Omental fat pad (tissue), 3 donors: ENCODE measurements at regions not wholly inside any gene's neighbourhood (a gene's known extent, or its start where the extent isn't known, plus 50 kb on each side); places are given as distances from the start of the nearest gene placed in this dataset. TPM values are rescaled to one million over a fixed set of nuclear protein-coding genes. Genes with fewer than 3 reads are reported as not detected.
A peak's percentile ranks its signal among the peaks of the same experiment; 100 is the strongest.

ENCODE experiments used
- ATAC-seq: fragments of 150-250 bp; one replicate; pipeline ENCODE4 v1.9.1; 2016; ENCODE audit warnings: mild to moderate bottlenecking, moderate library complexity; ENCODE audit not compliant: low FRiP score
- DNase-seq: peaks from one replicate; pipeline ENCODE4 v3.0.0-alpha.2; 2019; ENCODE audit warnings: low spot score
- small RNA-seq: library from RNA; depleted of rRNA; stranded (forward); fragments of <200 nt; gene quantifications from one replicate; pipeline ENCODE3, GENCODE V24; 2016
- TF ChIP-seq, protein P1 (sequence below), 3 donors: fragments of 450-650 bp; IDR thresholded peaks; one replicate each; pipeline ENCODE4 v1.5.1; 2016 to 2017; ENCODE audit warnings: antibody characterized with exemption in 3 of 3, mild to moderate bottlenecking in 3 of 3, moderate library complexity in 2 of 3

DNA sequence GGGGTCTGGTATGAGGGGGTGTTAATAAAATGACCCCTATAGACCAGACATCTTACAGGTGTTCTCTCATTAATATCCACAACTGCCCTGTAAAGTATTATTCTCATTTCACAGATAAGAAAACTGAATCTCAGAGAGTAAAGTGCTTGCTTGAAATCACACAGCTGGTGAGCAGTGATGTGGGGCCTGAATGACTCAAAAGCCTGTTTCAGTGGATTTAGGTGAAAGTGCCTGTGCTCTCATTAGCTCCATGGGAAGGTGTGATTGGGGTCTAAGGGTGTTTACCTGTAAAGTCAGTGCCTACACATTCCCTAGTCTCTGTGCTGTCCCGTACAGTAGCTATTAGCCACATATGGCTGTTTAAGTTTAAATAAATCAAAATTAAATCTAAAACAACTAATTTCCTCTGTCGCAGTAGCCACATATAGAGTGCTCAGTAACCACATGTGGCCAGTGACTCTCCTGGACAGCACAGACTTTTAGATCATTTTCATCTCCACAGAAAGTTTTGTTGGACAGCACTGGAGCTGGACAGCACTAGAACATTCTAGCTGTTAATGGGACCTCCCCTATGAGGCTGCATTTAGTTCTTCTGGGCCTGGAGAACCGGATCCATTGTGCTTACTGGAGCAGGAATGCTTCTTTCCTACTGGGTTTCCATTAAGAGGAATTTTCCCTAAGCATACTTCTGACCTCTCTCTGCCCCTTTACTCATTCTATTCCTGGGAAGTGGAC, 52.5 kb upstream of the SEMA6A start:
- TF ChIP-seq, protein P1, sequence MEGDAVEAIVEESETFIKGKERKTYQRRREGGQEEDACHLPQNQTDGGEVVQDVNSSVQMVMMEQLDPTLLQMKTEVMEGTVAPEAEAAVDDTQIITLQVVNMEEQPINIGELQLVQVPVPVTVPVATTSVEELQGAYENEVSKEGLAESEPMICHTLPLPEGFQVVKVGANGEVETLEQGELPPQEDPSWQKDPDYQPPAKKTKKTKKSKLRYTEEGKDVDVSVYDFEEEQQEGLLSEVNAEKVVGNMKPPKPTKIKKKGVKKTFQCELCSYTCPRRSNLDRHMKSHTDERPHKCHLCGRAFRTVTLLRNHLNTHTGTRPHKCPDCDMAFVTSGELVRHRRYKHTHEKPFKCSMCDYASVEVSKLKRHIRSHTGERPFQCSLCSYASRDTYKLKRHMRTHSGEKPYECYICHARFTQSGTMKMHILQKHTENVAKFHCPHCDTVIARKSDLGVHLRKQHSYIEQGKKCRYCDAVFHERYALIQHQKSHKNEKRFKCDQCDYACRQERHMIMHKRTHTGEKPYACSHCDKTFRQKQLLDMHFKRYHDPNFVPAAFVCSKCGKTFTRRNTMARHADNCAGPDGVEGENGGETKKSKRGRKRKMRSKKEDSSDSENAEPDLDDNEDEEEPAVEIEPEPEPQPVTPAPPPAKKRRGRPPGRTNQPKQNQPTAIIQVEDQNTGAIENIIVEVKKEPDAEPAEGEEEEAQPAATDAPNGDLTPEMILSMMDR (IDR thresholded peaks at IDR 0.05) = no peak
- no peak for DNase-seq
- no peak for ATAC-seq

DNA sequence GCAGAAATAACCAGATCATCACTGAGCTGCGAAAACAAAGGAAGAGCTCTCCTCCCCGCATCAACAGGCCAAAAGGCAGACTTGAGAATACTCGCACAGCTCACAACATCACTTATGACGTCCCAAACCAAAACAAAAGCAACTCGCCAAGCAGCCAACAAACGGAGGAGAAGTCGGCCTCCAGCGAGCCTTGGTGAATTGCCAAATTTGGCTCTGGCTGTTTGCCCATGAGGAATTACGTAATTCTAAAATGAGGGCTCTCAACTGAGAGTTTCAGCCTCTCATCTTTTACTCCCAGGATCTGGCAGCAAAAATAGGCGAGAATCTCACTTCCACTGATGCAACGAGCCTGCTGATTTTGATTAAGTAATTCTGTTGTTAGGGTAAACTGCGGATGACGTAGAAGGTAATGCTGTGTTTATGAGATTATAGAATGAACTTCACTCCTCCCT, 51.7 kb upstream of the SEMA6A start:
- peak; percentile 81 for ATAC-seq
- TF ChIP-seq, protein P1 (IDR thresholded peaks at IDR 0.05) = no peak
- peak; percentile 42 for DNase-seq

Small RNAs in the stretch of these regions (small RNA-seq; reads per million reads assigned to genes)
- gene AC093534.1 = not detected
- gene RNU7-34P = not detected
